COR-L47 (cell line): ENCODE measurements at regions not wholly inside any gene's neighbourhood (a gene's known extent, or its start where the extent isn't known, plus 50 kb on each side); places are given as distances from the start of the nearest gene placed in this dataset.

Experiments used
- DNase-seq: peaks from one replicate; lab custom pipeline; 2025; lab: John Stamatoyannopoulos, UW

- no peak for DNase-seq
Observed at GRCh38 chr4:123841447-123842121, 445.0 kb downstream of the SPRY1 start.

GRCh38 chr4:123843137-123843536 lies 446.5 kb downstream of the SPRY1 start:
- no peak for DNase-seq

- DNase-seq: no peak
Observed at GRCh38 chr4:123844374-123844773, 447.8 kb downstream of the SPRY1 start.

GRCh38 chr4:123846092-123846491 lies 449.5 kb downstream of the SPRY1 start:
- no peak for DNase-seq

GRCh38 chr4:123846561-123846960 lies 450.0 kb downstream of the SPRY1 start:
- DNase-seq: no peak

GRCh38 chr4:123848606-123849005 lies 452.0 kb downstream of the SPRY1 start:
- no peak for DNase-seq

- DNase-seq: no peak
Observed at GRCh38 chr4:123849495-123849894, 452.9 kb downstream of the SPRY1 start.

- DNase-seq: no peak
Observed at GRCh38 chr4:123851521-123851920, 454.9 kb downstream of the SPRY1 start.

- no peak for DNase-seq
Observed at GRCh38 chr4:123853651-123854050, 457.1 kb downstream of the SPRY1 start.

- no peak for DNase-seq
Observed at GRCh38 chr4:123856689-123857545, 460.3 kb downstream of the SPRY1 start.

- DNase-seq: no peak
Observed at GRCh38 chr4:123858465-123858864, 461.9 kb downstream of the SPRY1 start.

GRCh38 chr4:123862812-123863211 lies 466.2 kb downstream of the SPRY1 start:
- no peak for DNase-seq

GRCh38 chr4:123866796-123867195 lies 470.2 kb downstream of the SPRY1 start:
- no peak for DNase-seq

- DNase-seq: no peak
Observed at GRCh38 chr4:123867910-123868587, 471.5 kb downstream of the SPRY1 start.

GRCh38 chr4:123869286-123870215 lies 473.0 kb downstream of the SPRY1 start:
- DNase-seq: no peak

- DNase-seq: no peak
Observed at GRCh38 chr4:123870216-123870876, 473.8 kb downstream of the SPRY1 start.

GRCh38 chr4:123871341-123871740 lies 474.7 kb downstream of the SPRY1 start:
- no peak for DNase-seq

GRCh38 chr4:123874063-123874462 lies 477.5 kb downstream of the SPRY1 start:
- DNase-seq: no peak

- DNase-seq: no peak
Observed at GRCh38 chr4:123876143-123876542, 479.5 kb downstream of the SPRY1 start.

GRCh38 chr4:123876671-123877101 lies 480.1 kb downstream of the SPRY1 start:
- DNase-seq: peak; percentile 14

GRCh38 chr4:123877551-123877950 lies 481.0 kb downstream of the SPRY1 start:
- DNase-seq: no peak
